Activated CD4-positive, alpha-beta T cell treated with anti-CD3 and anti-CD28 coated beads, Interleukin-2, Interleukin-4, amounts not matched to agents 100 ng/mL and 50 ng/mL, durations not matched to agents 16 hours and 8 hours (primary cell): ENCODE measurements at regions not wholly inside any gene's neighbourhood (a gene's known extent, or its start where the extent isn't known, plus 50 kb on each side); places are given as distances from the start of the nearest gene placed in this dataset.

Experiments
- DNase-seq: peaks from one replicate; pipeline ENCODE4 v3.0.0-alpha.2; 2020; ENCODE audit warnings: low spot score

GRCh38 chr4:175871774-175872405, 59.8 kb upstream of the GPM6A start:
- DNase-seq: no peak

GRCh38 chr4:175873707-175874106, 61.6 kb upstream of the GPM6A start:
- no peak for DNase-seq

GRCh38 chr4:175874306-175874705, 62.2 kb upstream of the GPM6A start:
- DNase-seq: no peak

GRCh38 chr4:175875993-175876771, 64.1 kb upstream of the GPM6A start:
- no peak for DNase-seq

GRCh38 chr4:175882891-175883290, 70.8 kb upstream of the GPM6A start:
- DNase-seq: no peak

- DNase-seq: no peak
These were observed 72.0 kb upstream of the GPM6A start for GRCh38 chr4:175884048-175884447.

- DNase-seq: no peak
These were observed 79.2 kb upstream of the GPM6A start for GRCh38 chr4:175891231-175891630.

- DNase-seq: no peak
These were observed 79.8 kb upstream of the GPM6A start for GRCh38 chr4:175891851-175892250.

GRCh38 chr4:175905925-175906324, 93.9 kb upstream of the GPM6A start:
- no peak for DNase-seq

- DNase-seq: no peak
These were observed 94.3 kb upstream of the GPM6A start for GRCh38 chr4:175906384-175906783.

- no peak for DNase-seq
These were observed 98.6 kb upstream of the GPM6A start for GRCh38 chr4:175910700-175911099.

- no peak for DNase-seq
These were observed 104.7 kb upstream of the GPM6A start for GRCh38 chr4:175916626-175917351.

- DNase-seq: no peak
These were observed 115.1 kb upstream of the GPM6A start for GRCh38 chr4:175927121-175927520.

- no peak for DNase-seq
These were observed 117.4 kb upstream of the GPM6A start for GRCh38 chr4:175929441-175929840.

- DNase-seq: no peak
These were observed 117.9 kb upstream of the GPM6A start for GRCh38 chr4:175929932-175930331.

GRCh38 chr4:175930471-175930870, 118.4 kb upstream of the GPM6A start:
- DNase-seq: no peak

- DNase-seq: no peak
These were observed 120.1 kb upstream of the GPM6A start for GRCh38 chr4:175932116-175932515.

- DNase-seq: no peak
These were observed 122.4 kb upstream of the GPM6A start for GRCh38 chr4:175934506-175934905.

- no peak for DNase-seq
These were observed 123.1 kb upstream of the GPM6A start for GRCh38 chr4:175935016-175935661.

- DNase-seq: no peak
These were observed 121.3 kb upstream of the WDR17 start for GRCh38 chr4:175944126-175944910.

GRCh38 chr4:175946472-175947116, 119.0 kb upstream of the WDR17 start:
- DNase-seq: no peak
